ENCODE measurements at regions not wholly inside any gene's neighbourhood (a gene's known extent, or its start where the extent isn't known, plus 50 kb on each side); places are given as distances from the start of the nearest gene placed in this dataset.

DNA sequence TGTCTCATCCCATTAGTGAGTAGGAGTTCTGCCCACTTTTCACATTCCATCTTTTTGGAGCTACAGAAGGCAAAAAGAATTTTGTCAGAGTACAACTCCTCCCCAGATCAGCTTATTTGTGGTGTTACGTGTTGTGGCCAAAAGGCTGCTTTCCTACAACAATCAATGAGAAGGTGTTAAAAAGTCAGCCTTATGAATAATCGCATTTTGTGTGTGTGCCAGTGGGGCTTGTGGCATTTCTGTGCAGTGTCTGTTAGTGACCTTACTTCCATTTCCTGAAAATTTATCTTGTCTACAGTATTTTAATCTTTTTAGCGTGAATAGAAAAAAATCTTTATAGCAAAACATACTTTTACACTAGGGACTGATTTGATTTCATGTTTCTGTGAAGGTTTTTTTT lies 458.3 kb upstream of the LCORL start (continued):
- TF ChIP-seq, protein P1, sequence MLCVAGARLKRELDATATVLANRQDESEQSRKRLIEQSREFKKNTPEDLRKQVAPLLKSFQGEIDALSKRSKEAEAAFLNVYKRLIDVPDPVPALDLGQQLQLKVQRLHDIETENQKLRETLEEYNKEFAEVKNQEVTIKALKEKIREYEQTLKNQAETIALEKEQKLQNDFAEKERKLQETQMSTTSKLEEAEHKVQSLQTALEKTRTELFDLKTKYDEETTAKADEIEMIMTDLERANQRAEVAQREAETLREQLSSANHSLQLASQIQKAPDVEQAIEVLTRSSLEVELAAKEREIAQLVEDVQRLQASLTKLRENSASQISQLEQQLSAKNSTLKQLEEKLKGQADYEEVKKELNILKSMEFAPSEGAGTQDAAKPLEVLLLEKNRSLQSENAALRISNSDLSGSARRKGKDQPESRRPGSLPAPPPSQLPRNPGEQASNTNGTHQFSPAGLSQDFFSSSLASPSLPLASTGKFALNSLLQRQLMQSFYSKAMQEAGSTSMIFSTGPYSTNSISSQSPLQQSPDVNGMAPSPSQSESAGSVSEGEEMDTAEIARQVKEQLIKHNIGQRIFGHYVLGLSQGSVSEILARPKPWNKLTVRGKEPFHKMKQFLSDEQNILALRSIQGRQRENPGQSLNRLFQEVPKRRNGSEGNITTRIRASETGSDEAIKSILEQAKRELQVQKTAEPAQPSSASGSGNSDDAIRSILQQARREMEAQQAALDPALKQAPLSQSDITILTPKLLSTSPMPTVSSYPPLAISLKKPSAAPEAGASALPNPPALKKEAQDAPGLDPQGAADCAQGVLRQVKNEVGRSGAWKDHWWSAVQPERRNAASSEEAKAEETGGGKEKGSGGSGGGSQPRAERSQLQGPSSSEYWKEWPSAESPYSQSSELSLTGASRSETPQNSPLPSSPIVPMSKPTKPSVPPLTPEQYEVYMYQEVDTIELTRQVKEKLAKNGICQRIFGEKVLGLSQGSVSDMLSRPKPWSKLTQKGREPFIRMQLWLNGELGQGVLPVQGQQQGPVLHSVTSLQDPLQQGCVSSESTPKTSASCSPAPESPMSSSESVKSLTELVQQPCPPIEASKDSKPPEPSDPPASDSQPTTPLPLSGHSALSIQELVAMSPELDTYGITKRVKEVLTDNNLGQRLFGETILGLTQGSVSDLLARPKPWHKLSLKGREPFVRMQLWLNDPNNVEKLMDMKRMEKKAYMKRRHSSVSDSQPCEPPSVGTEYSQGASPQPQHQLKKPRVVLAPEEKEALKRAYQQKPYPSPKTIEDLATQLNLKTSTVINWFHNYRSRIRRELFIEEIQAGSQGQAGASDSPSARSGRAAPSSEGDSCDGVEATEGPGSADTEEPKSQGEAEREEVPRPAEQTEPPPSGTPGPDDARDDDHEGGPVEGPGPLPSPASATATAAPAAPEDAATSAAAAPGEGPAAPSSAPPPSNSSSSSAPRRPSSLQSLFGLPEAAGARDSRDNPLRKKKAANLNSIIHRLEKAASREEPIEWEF (IDR thresholded peaks at IDR 0.05; ENCODE audit: insufficient replicate concordance, low read depth, low read length) = no peak
- TF ChIP-seq, protein P2, sequence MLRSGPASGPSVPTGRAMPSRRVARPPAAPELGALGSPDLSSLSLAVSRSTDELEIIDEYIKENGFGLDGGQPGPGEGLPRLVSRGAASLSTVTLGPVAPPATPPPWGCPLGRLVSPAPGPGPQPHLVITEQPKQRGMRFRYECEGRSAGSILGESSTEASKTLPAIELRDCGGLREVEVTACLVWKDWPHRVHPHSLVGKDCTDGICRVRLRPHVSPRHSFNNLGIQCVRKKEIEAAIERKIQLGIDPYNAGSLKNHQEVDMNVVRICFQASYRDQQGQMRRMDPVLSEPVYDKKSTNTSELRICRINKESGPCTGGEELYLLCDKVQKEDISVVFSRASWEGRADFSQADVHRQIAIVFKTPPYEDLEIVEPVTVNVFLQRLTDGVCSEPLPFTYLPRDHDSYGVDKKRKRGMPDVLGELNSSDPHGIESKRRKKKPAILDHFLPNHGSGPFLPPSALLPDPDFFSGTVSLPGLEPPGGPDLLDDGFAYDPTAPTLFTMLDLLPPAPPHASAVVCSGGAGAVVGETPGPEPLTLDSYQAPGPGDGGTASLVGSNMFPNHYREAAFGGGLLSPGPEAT (IDR thresholded peaks at IDR 0.05; ENCODE audit: low read depth) = no peak
- no peak for TF ChIP-seq ZSCAN29 (IDR thresholded peaks at IDR 0.05)
- TF ChIP-seq ZNF622 (IDR thresholded peaks at IDR 0.05) = no peak
- TF ChIP-seq, protein P3, sequence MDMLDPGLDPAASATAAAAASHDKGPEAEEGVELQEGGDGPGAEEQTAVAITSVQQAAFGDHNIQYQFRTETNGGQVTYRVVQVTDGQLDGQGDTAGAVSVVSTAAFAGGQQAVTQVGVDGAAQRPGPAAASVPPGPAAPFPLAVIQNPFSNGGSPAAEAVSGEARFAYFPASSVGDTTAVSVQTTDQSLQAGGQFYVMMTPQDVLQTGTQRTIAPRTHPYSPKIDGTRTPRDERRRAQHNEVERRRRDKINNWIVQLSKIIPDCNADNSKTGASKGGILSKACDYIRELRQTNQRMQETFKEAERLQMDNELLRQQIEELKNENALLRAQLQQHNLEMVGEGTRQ (IDR thresholded peaks at IDR 0.05; ENCODE audit: borderline replicate concordance, low read depth, low read length) = no peak

Data from GM12878 (cell line).